KOPT-K1 (cell line): ENCODE measurements at regions not wholly inside any gene's neighbourhood (a gene's known extent, or its start where the extent isn't known, plus 50 kb on each side); places are given as distances from the start of the nearest gene placed in this dataset.

Experiments
- H3K27ac ChIP-seq: fragments of 200-600 bp; sonication (generic); 2 replicates; pipeline ENCODE4 v1.5.1; 2016; ENCODE audit warnings: antibody characterized with exemption, mild to moderate bottlenecking, low read depth, low read length; ENCODE audit not compliant: poor library complexity, severe bottlenecking
- H3K36me3 ChIP-seq: fragments of 200-600 bp; sonication (generic); 2 replicates; pipeline ENCODE4 v1.5.1; 2017; ENCODE audit warnings: antibody characterized with exemption, mild to moderate bottlenecking, low read length, moderate library complexity; ENCODE audit not compliant: insufficient read depth
- H3K9me3 ChIP-seq: fragments of 200-600 bp; sonication (generic); 2 replicates; pipeline ENCODE4 v1.5.1; 2017; ENCODE audit warnings: antibody characterized with exemption, low read length, mild to moderate bottlenecking; ENCODE audit not compliant: insufficient read depth, poor library complexity, severe bottlenecking

- Histone ChIP-seq H3K27ac (no peak overlapping the region), H3K36me3 (no peaks in the 10 kb centered on the region), H3K9me3 (no peaks in the 10 kb centered on the region)
Measured at GRCh38 chr16:85492295-85492864, 120.7 kb upstream of the GSE1 start.

GRCh38 chr16:85494315-85494714 is 118.8 kb upstream of the GSE1 start:
- Histone ChIP-seq H3K27ac (no peak overlapping the region), H3K36me3 (no peaks in the 10 kb centered on the region), H3K9me3 (no peaks in the 10 kb centered on the region)

- Histone ChIP-seq H3K27ac (no peak overlapping the region), H3K9me3 (no peaks in the 10 kb centered on the region), H3K36me3 (no peaks in the 10 kb centered on the region)
Measured at GRCh38 chr16:85495259-85495658, 117.9 kb upstream of the GSE1 start.

- Histone ChIP-seq H3K27ac (no peak overlapping the region), H3K9me3 (no peaks in the 10 kb centered on the region)
Measured at GRCh38 chr16:85495823-85496538, 117.1 kb upstream of the GSE1 start.

GRCh38 chr16:85497622-85498314 is 115.4 kb upstream of the GSE1 start:
- H3K36me3 ChIP-seq: no peaks in the 10 kb centered on the region
- H3K27ac ChIP-seq: no peak overlapping the region
- no peaks in the 10 kb centered on the region for H3K9me3 ChIP-seq

More at GRCh38 chr16:85495823-85496538, 117.1 kb upstream of the GSE1 start:
- H3K36me3 ChIP-seq: no peaks in the 10 kb centered on the region

GRCh38 chr16:85498607-85499006 is 114.5 kb upstream of the GSE1 start:
- H3K36me3 ChIP-seq: no peaks in the 10 kb centered on the region
- H3K27ac ChIP-seq: no peak overlapping the region
- no peaks in the 10 kb centered on the region for H3K9me3 ChIP-seq

- H3K36me3 ChIP-seq: no peaks in the 10 kb centered on the region
- H3K27ac ChIP-seq: no peak overlapping the region
- H3K9me3 ChIP-seq: no peaks in the 10 kb centered on the region
Measured at GRCh38 chr16:85500220-85500619, 112.9 kb upstream of the GSE1 start.

GRCh38 chr16:85501900-85502299 is 111.2 kb upstream of the GSE1 start:
- Histone ChIP-seq H3K36me3 (no peaks in the 10 kb centered on the region), H3K27ac (no peak overlapping the region), H3K9me3 (no peaks in the 10 kb centered on the region)

- no peak overlapping the region for H3K27ac ChIP-seq
- no peaks in the 10 kb centered on the region for H3K36me3 ChIP-seq
- H3K9me3 ChIP-seq: no peaks in the 10 kb centered on the region
Measured at GRCh38 chr16:85502357-85502756, 110.8 kb upstream of the GSE1 start.

- Histone ChIP-seq H3K27ac (no peak overlapping the region), H3K9me3 (no peaks in the 10 kb centered on the region), H3K36me3 (no peaks in the 10 kb centered on the region)
Measured at GRCh38 chr16:85503679-85504231, 109.4 kb upstream of the GSE1 start.

GRCh38 chr16:85504242-85504641 is 108.9 kb upstream of the GSE1 start:
- no peaks in the 10 kb centered on the region for H3K36me3 ChIP-seq
- H3K27ac ChIP-seq: no peak overlapping the region
- no peaks in the 10 kb centered on the region for H3K9me3 ChIP-seq

- H3K27ac ChIP-seq: no peak overlapping the region
- H3K36me3 ChIP-seq: no peaks in the 10 kb centered on the region
- H3K9me3 ChIP-seq: no peaks in the 10 kb centered on the region
Measured at GRCh38 chr16:85505794-85506634, 107.1 kb upstream of the GSE1 start.

GRCh38 chr16:85506635-85506911 is 106.5 kb upstream of the GSE1 start:
- H3K9me3 ChIP-seq: no peaks in the 10 kb centered on the region
- H3K27ac ChIP-seq: no peak overlapping the region
- no peaks in the 10 kb centered on the region for H3K36me3 ChIP-seq

GRCh38 chr16:85507342-85507741 is 105.8 kb upstream of the GSE1 start:
- Histone ChIP-seq H3K27ac (no peak overlapping the region), H3K36me3 (no peaks in the 10 kb centered on the region), H3K9me3 (no peaks in the 10 kb centered on the region)

GRCh38 chr16:85508388-85508787 is 104.7 kb upstream of the GSE1 start:
- Histone ChIP-seq H3K9me3 (no peaks in the 10 kb centered on the region), H3K27ac (no peak overlapping the region), H3K36me3 (no peaks in the 10 kb centered on the region)
